Peyer's patch (tissue), 4 donors: ENCODE measurements at regions not wholly inside any gene's neighbourhood (a gene's known extent, or its start where the extent isn't known, plus 50 kb on each side); places are given as distances from the start of the nearest gene placed in this dataset.

ENCODE experiments used
- CTCF ChIP-seq, 6 experiments: fragments of 450-650 bp in 4 of 6; fragments of 200-600 bp in 2 of 6; sonication (generic) in 1 of 6; IDR thresholded peaks; one replicate each; pipeline ENCODE4 v1.5.1; 2017 to 2019; ENCODE audit warnings: antibody characterized with exemption in 6 of 6, mild to moderate bottlenecking in 3 of 6, moderate library complexity in 1 of 6
- POLR2A ChIP-seq, 2 donors: fragments of 450-650 bp; IDR thresholded peaks; one replicate each; pipeline ENCODE4 v1.5.1; 2017; ENCODE audit warnings: antibody characterized with exemption in 2 of 2, mild to moderate bottlenecking in 2 of 2, moderate library complexity in 2 of 2

DNA sequence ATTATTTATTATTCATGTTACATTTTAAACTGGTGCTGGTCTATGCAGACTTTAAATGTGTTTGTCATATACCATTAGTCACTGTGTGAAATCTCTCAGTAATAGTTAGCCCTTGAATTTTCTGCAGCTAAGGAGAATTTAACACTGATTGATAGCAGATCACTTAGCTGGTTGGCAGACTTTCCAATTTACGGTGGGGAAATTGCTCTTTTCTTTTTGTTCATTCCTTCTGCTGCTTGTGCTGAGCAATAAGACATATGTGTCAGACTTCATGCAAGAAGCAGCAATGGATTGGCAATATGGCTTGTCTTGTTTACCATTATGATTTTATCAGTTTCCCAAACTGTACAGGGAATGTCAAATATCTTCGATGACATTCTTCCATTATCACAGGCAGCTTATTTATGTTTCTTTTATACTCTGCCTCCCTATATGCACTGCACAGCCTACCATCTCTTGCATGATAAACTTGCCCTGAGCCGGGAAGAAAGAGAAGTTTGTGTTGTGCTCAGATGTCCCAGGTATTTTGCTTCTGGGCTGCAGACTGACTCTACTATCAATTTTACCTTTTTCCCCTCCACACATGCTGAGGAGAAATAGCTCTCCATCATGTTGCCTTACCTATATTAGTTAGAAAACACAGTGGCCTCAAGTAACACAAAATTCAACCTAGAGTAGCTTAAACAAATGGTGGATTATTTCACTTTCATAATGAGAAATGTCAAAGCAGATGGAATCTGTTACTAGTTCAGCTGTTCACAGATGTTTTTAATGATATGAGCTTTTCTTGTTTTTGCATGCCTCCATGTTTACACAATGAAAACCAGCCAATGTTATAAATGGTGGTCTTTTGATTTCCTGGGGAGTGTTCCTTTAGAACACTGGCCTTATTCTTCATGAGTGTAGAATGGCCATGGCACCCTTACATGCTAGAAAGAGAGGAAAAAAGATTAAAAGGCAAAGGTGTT is 968.1 kb upstream of the GOT2 start:
- TF ChIP-seq CTCF (IDR thresholded peaks at IDR 0.05) (no peak), POLR2A (IDR thresholded peaks at IDR 0.05) (no peak)
